ENCODE measurements at regions not wholly inside any gene's neighbourhood (a gene's known extent, or its start where the extent isn't known, plus 50 kb on each side); places are given as distances from the start of the nearest gene placed in this dataset.

DNA sequence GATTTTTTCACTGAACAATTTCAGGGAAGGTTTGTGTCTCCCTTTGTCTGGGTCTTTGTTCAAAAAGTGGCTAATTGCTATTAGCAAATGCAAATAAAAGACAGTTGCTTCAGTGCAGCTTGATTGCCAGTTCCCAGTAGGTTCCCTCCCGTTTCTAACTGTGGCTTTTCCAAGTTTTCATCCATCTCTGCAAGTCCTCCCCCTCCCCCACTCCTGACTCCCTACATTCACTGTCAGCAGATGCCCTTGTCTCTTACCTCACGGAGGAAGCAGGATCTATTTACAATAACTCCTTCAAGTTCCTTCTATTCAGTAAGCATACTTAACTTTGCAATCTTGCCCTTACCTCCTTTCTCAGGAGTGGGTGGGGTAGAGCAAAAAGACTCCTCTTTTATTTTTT is 55.4 kb upstream of the SCEL start:
- no peak overlapping the region for H3K4me3 ChIP-seq
- peaks cover 0 to 5% of the 10 kb centered on the region in 2 donors for H3K4me1 ChIP-seq (replicated peaks in 1 of 2)
- intact Hi-C loops (cut with DNase I): no loop called here
- DNase-seq: no peak
- TF ChIP-seq, protein P1, sequence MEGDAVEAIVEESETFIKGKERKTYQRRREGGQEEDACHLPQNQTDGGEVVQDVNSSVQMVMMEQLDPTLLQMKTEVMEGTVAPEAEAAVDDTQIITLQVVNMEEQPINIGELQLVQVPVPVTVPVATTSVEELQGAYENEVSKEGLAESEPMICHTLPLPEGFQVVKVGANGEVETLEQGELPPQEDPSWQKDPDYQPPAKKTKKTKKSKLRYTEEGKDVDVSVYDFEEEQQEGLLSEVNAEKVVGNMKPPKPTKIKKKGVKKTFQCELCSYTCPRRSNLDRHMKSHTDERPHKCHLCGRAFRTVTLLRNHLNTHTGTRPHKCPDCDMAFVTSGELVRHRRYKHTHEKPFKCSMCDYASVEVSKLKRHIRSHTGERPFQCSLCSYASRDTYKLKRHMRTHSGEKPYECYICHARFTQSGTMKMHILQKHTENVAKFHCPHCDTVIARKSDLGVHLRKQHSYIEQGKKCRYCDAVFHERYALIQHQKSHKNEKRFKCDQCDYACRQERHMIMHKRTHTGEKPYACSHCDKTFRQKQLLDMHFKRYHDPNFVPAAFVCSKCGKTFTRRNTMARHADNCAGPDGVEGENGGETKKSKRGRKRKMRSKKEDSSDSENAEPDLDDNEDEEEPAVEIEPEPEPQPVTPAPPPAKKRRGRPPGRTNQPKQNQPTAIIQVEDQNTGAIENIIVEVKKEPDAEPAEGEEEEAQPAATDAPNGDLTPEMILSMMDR (IDR thresholded peaks at IDR 0.05): no peak
- no peak for TF ChIP-seq POLR2A (IDR thresholded peaks at IDR 0.05)
- no peaks in the 10 kb centered on the region for H3K9me3 ChIP-seq (replicated peaks in 1 of 3)
- WGBS, 4 donors: 17 to 46% (median 31%) methylated on average over 2 of the region's 2 CpGs
- H3K27ac ChIP-seq: no peak overlapping the region
- H3K36me3 ChIP-seq (replicated peaks in 1 of 2): no peaks in the 10 kb centered on the region
- H3K27me3 ChIP-seq: no peaks in the 10 kb centered on the region

DNA sequence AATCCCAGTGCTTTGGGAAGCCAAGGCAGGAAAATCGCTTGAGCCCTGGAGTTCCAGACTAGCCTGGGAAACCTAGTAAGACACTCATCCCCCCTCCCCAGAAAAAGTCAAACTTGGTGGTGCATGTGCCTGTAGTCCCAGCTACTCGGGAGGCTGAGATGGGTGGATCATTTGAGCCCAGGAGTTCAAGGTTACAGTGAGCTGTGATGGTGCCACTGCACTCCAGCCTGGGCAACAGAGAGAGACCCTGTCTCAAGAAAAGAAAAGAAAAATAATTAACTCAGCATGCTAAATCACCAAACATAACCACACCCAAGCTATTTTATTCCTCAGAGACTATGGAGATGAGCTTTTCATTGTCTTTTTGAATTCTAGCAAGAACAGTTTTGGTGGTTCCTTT is 56.2 kb upstream of the SCEL start:
- intact Hi-C loops (cut with DNase I): loop anchor here (5.0 to 10.0 kb wide), 2 partner anchors 145 to 152 kb away; partner anchors contain the start of gene MYCBP2 (in 1 of the 2)
- H3K9me3 ChIP-seq (replicated peaks in 1 of 3): no peaks in the 10 kb centered on the region
- no peak overlapping the region for H3K27ac ChIP-seq
- DNase-seq: no peak
- no peaks in the 10 kb centered on the region for H3K27me3 ChIP-seq
- H3K4me1 ChIP-seq (replicated peaks in 1 of 2): peaks cover 0 to 5% of the 10 kb centered on the region in 2 donors
- H3K4me3 ChIP-seq: no peak overlapping the region
- TF ChIP-seq, protein P1 (IDR thresholded peaks at IDR 0.05): no peak
- TF ChIP-seq POLR2A (IDR thresholded peaks at IDR 0.05): no peak
- no peaks in the 10 kb centered on the region for H3K36me3 ChIP-seq (replicated peaks in 1 of 2)
- WGBS, 4 donors: 56 to 68% (median 62%) methylated on average over 2 of the region's 2 CpGs

DNA sequence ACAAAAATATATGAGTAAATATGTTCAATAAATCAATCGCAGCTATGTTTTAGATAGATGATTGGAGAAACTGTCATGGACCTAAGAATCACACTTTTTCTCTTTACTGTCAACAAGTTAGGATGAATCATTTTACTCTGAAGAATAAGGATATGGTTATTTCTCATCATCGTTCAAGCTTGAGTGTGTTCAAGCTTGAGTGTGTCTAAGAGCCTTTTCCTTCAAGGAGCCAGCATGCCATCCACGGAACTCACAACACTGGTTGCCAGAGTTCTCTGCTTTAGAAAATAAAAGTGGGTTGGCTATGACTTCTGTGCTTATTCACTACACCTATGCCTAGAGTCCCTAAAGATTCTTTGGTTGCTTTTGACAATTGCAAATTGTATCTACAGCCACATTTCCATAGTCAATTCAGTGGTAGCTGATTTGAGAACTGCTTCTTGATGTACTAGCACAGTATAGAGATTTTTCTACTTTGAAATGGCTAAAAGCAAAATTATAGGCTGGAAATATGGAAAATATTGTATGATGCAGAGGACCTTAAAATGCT is 58.1 kb upstream of the SCEL start:
- intact Hi-C loops (cut with DNase I): loop anchor here (5.0 to 10.0 kb wide), 2 partner anchors 143 to 150 kb away; partner anchors contain the start of gene MYCBP2 (in 1 of the 2)
- H3K36me3 ChIP-seq (replicated peaks in 1 of 2): no peaks in the 10 kb centered on the region
- 84 to 88% (median 85%) methylated on average over 3 of the region's 3 CpGs for WGBS, 4 donors
- no peaks in the 10 kb centered on the region for H3K9me3 ChIP-seq (replicated peaks in 1 of 3)
- H3K4me3 ChIP-seq: peak overlapping the region in 1 of 4 donors; percentile 51
- H3K4me1 ChIP-seq (replicated peaks in 1 of 2): peaks cover 0 to 5% of the 10 kb centered on the region in 2 donors
- TF ChIP-seq, protein P1 (IDR thresholded peaks at IDR 0.05): no peak
- no peak for TF ChIP-seq POLR2A (IDR thresholded peaks at IDR 0.05)
- no peak overlapping the region for H3K27ac ChIP-seq
- DNase-seq: no peak
- H3K27me3 ChIP-seq: no peaks in the 10 kb centered on the region

DNA sequence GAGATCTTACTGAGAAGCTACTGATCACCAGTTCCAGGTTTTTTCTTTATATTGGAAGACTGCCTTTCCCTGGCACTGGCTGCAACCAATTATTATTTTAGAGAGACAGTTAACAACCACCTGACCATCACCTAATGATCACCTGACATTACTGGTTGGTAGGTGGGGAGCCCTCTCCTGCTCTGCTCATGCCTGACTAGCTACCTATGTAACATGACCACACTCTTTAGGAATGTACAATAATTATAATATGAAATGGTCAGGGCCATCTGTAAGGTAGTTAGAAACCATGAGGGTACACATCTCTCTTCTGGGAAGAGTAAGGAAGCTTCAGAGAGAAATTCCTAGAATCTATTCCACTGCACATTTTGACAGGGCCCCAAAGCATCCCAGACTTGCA is 59.0 kb upstream of the SCEL start:
- DNase-seq: no peak
- intact Hi-C loops (cut with DNase I): loop anchor here (5.0 to 10.0 kb wide), 2 partner anchors 142 to 149 kb away; partner anchors contain the start of gene MYCBP2 (in 1 of the 2)
- H3K4me1 ChIP-seq (replicated peaks in 1 of 2): peaks cover 0 to 5% of the 10 kb centered on the region in 2 donors

More for the DNA sequence above, 59.0 kb upstream of the SCEL start:
- TF ChIP-seq, protein P1 (IDR thresholded peaks at IDR 0.05): no peak
- no peak for TF ChIP-seq POLR2A (IDR thresholded peaks at IDR 0.05)
- Histone ChIP-seq H3K9me3 (replicated peaks in 1 of 3) (no peaks in the 10 kb centered on the region), H3K27ac (no peak overlapping the region), H3K36me3 (replicated peaks in 1 of 2) (no peaks in the 10 kb centered on the region), H3K4me3 (no peak overlapping the region), H3K27me3 (no peaks in the 10 kb centered on the region)

Data from adrenal gland (tissue), 9 donors.